ES-I3 (cell line): ENCODE measurements at regions not wholly inside any gene's neighbourhood (a gene's known extent, or its start where the extent isn't known, plus 50 kb on each side); places are given as distances from the start of the nearest gene placed in this dataset.
"Not testable (repeated sequence)": the region's sequence is repeated elsewhere in the genome, so short reads cannot be mapped to it uniquely, and the experiment has no call there.

Experiments used
- H3K36me3 ChIP-seq: 2 replicates; pipeline ENCODE4 v1.6.1; 2013; ENCODE audit warnings: mild to moderate bottlenecking, low read length, control low read depth, moderate library complexity; ENCODE audit not compliant: insufficient read depth
- H3K4me1 ChIP-seq: 2 replicates; pipeline ENCODE4 v1.6.1; 2013; ENCODE audit warnings: mild to moderate bottlenecking, control low read depth, low read length; ENCODE audit not compliant: insufficient read depth
- H3K9ac ChIP-seq: 2 replicates; pipeline ENCODE4 v1.6.1; 2013; ENCODE audit warnings: low read depth, mild to moderate bottlenecking, low read length, moderate library complexity
- H3K9me3 ChIP-seq: 2 replicates; pipeline ENCODE4 v1.6.1; 2013; ENCODE audit warnings: mild to moderate bottlenecking, low read length, moderate library complexity; ENCODE audit not compliant: control insufficient read depth, insufficient read depth

DNA sequence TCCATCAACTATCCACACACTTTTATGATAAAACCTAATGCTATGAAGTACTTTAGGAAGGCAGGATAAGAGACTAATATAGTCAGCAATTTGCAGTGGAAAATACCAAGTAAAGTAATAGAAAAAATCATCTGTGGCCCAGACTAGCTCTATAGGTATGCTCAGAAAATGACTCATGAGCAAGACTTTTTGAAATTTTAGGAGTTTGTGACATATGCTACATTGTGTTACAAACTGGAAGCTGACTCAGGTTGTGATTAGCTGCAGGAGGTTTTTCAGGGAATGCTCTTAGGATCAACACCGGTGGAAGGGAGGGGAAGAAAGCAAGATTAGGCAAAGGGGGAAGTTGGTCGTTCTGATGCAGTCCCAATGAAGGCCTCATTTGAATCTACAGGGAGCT lies 56.1 kb downstream of the FEZF1 start:
- Histone ChIP-seq H3K36me3 (no peaks in the 10 kb centered on the region), H3K4me1 (no peaks in the 10 kb centered on the region), H3K9ac (no peak overlapping the region), H3K9me3 (no peaks in the 10 kb centered on the region)

DNA sequence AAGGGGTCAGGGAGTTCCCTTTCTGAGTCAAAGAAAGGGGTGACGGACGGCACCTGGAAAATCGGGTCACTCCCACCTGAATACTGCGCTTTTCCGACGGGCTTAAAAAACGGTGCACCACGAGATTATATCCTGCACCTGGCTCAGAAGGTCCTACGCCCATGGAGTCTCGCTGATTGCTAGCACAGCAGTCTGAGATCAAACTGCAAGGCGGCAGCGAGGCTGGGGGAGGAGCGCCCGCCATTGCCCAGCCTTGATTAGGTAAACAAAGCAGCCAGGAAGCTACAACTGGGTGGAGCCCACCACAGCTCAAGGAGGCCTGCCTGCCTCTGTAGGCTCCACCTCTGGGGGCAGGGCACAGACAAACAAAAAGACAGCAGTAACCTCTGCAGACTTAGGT lies 65.8 kb downstream of the FEZF1 start:
- not testable (repeated sequence) for H3K9me3 ChIP-seq
- peak overlapping the region; percentile 43; the same call in 1 of the 2 replicates for H3K9ac ChIP-seq

GRCh38 chr7:122238297-122238696 lies 66.3 kb downstream of the FEZF1 start:
- not testable (repeated sequence) for H3K9me3 ChIP-seq, H3K4me1 ChIP-seq, H3K36me3 ChIP-seq
- H3K9ac ChIP-seq, result peak overlapping the region; percentile 43

More for the DNA sequence above, 65.8 kb downstream of the FEZF1 start:
- H3K4me1 ChIP-seq, H3K36me3 ChIP-seq: not testable (repeated sequence)

GRCh38 chr7:122225874-122226273 lies 78.7 kb downstream of the FEZF1 start:
- no peaks in the 10 kb centered on the region; the same call in 1 of the 2 replicates for H3K4me1 ChIP-seq
- no peaks in the 10 kb centered on the region for H3K9me3 ChIP-seq
- H3K9ac ChIP-seq, result no peak overlapping the region
- no peaks in the 10 kb centered on the region for H3K36me3 ChIP-seq

GRCh38 chr7:122219253-122219865 lies 75.3 kb upstream of the AASS start:
- Histone ChIP-seq H3K36me3 (no peaks in the 10 kb centered on the region), H3K9me3 (no peaks in the 10 kb centered on the region), H3K9ac (no peak overlapping the region), H3K4me1 (no peaks in the 10 kb centered on the region)

- Histone ChIP-seq H3K36me3 (no peaks in the 10 kb centered on the region), H3K9me3 (no peaks in the 10 kb centered on the region), H3K4me1 (no peaks in the 10 kb centered on the region), H3K9ac (no peak overlapping the region)
These were observed 73.1 kb upstream of the AASS start for GRCh38 chr7:122217125-122217524.

DNA sequence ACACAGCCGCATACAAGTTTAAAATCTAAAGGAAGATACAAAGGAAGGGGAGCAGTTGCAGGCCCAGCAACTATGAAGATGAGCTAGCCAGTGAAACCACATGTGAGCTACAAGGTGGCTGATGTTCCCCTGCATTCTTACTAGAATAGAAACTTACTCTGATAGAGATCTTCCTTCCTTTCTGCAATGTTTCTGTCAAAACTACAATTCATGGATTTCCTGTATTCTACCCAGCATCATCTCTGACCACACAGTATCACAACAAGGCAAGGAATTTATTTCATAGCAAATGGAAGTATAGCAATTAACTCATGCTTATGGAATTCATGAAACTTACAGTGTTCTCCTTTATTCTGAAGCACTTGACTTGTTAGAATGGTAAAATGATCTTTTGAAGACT lies 68.7 kb upstream of the AASS start:
- Histone ChIP-seq H3K9me3 (no peaks in the 10 kb centered on the region; the same call in 1 of the 2 replicates), H3K4me1 (no peaks in the 10 kb centered on the region), H3K9ac (no peak overlapping the region), H3K36me3 (no peaks in the 10 kb centered on the region)

DNA sequence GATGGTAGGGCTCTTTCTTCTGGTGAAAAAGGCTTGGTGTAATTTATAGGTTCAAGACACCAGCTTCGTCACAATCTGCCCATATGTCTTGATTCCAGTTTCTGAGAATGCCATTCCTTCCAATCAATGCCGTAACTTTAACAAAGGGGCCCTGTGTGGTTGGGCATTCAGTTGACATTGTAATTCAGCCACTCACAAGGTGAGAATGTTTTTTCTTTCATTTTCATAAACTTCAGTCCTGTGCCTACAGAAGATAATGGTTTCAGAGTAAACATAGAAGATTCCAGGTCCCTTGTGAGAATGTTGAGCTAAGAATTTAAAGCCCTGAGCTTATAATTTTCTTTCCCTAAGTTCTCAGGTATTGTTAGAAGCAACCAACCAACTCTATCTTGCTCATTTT lies 67.3 kb upstream of the AASS start:
- H3K4me1 ChIP-seq, result no peaks in the 10 kb centered on the region
- H3K9ac ChIP-seq, result no peak overlapping the region
- no peaks in the 10 kb centered on the region for H3K36me3 ChIP-seq
- H3K9me3 ChIP-seq, result no peaks in the 10 kb centered on the region; the same call in 1 of the 2 replicates

- H3K9me3 ChIP-seq, result no peaks in the 10 kb centered on the region; the same call in 1 of the 2 replicates
- no peak overlapping the region for H3K9ac ChIP-seq
- H3K4me1 ChIP-seq, result no peaks in the 10 kb centered on the region
- no peaks in the 10 kb centered on the region for H3K36me3 ChIP-seq
These were observed 62.9 kb upstream of the AASS start for GRCh38 chr7:122206985-122207384.

GRCh38 chr7:122203814-122204213 lies 59.8 kb upstream of the AASS start:
- Histone ChIP-seq H3K4me1 (peaks cover 5% of the 10 kb centered on the region), H3K36me3 (no peaks in the 10 kb centered on the region), H3K9me3 (no peaks in the 10 kb centered on the region; the same call in 1 of the 2 replicates), H3K9ac (no peak overlapping the region)

- peaks cover 5% of the 10 kb centered on the region for H3K4me1 ChIP-seq
These were observed 56.8 kb upstream of the AASS start for GRCh38 chr7:122200888-122201287.

DNA sequence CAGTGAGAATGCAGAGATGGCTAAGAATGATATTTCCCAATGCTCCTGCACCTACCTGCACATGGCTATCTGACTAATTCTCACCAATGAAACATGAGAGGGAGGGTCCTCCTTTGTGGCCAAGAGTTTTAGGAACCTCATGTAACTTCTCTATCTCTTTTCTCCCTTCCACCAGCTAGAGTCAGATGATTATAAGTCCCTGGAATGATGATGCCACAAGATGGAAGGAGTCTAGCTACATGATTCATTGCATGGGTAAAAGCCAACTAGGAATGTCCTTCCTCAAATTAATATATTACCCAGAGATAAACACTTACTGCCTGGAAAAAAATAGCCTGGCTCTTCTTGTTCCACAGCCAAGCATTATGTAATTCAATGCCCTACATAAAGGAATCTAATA lies 55.1 kb upstream of the AASS start:
- H3K9ac ChIP-seq, result no peak overlapping the region
- no peaks in the 10 kb centered on the region for H3K36me3 ChIP-seq
- peaks cover 5% of the 10 kb centered on the region for H3K4me1 ChIP-seq
- H3K9me3 ChIP-seq, result no peaks in the 10 kb centered on the region

More at GRCh38 chr7:122200888-122201287, 56.8 kb upstream of the AASS start:
- Histone ChIP-seq H3K36me3 (no peaks in the 10 kb centered on the region), H3K9ac (no peak overlapping the region), H3K9me3 (no peaks in the 10 kb centered on the region)

DNA sequence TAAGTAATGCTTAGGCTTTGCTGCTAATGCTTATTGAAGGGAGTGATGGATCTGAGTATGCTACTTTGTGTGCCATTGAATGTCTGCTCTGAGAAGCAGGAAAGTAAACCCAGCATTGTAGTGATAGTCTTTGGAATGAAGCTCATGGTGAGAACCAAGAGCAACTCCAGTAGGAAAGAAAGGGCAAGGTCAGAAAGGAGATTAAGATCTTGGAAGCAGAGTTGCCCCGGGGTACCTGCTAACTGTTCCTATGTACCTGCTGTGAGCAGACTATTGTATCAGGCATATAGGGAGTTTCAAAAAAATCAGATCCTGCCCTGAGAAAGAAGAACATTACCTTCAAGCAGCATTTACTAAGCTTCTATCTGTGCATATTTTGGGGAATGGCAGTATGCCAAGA lies 54.5 kb upstream of the AASS start:
- H3K36me3 ChIP-seq, result no peaks in the 10 kb centered on the region
- H3K9ac ChIP-seq, result no peak overlapping the region
- H3K9me3 ChIP-seq, result no peaks in the 10 kb centered on the region
- peaks cover 5% of the 10 kb centered on the region for H3K4me1 ChIP-seq
